GM12865 (cell line): ENCODE measurements at regions not wholly inside any gene's neighbourhood (a gene's known extent, or its start where the extent isn't known, plus 50 kb on each side); places are given as distances from the start of the nearest gene placed in this dataset.
A peak's percentile ranks its signal among the peaks of the same experiment; 100 is the strongest.
"Not testable (repeated sequence)": the region's sequence is repeated elsewhere in the genome, so short reads cannot be mapped to it uniquely, and the experiment has no call there.

Experiments
- DNase-seq: peaks from one replicate; pipeline ENCODE4 v3.0.0; 2010; ENCODE audit warnings: low read depth
- H3K4me3 ChIP-seq: 2 replicates; pipeline ENCODE4 v1.5.1; 2011; ENCODE audit warnings: mild to moderate bottlenecking, low read depth, low read length, control low read depth
- TF ChIP-seq, protein P1 (sequence below): IDR thresholded peaks from 2 replicates; pipeline ENCODE4 v1.5.1; 2011; ENCODE audit warnings: low read length, control low read depth, low read depth, inconsistent platforms; ENCODE audit not compliant: insufficient read depth; ENCODE audit errors: missing control alignments

DNA sequence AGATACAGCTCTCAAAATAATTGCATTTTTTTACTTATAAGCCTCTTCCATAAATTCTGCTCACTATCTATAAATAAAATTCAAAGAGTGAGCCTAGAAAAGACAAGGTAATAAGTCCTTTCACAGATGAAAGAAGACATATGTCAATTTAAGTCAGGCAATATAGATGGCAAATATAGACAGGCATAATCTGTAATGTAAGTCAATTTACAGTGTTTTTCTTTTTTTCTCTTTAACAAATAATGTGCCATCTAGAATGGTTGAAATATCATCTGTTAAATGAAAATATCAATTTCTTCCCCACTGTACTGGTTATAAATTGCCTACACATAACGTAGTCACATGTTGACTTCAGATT is 1409.2 kb upstream of the GOT2 start:
- DNase-seq = no peak
- H3K4me3 ChIP-seq = no peak overlapping the region
- TF ChIP-seq, protein P1, sequence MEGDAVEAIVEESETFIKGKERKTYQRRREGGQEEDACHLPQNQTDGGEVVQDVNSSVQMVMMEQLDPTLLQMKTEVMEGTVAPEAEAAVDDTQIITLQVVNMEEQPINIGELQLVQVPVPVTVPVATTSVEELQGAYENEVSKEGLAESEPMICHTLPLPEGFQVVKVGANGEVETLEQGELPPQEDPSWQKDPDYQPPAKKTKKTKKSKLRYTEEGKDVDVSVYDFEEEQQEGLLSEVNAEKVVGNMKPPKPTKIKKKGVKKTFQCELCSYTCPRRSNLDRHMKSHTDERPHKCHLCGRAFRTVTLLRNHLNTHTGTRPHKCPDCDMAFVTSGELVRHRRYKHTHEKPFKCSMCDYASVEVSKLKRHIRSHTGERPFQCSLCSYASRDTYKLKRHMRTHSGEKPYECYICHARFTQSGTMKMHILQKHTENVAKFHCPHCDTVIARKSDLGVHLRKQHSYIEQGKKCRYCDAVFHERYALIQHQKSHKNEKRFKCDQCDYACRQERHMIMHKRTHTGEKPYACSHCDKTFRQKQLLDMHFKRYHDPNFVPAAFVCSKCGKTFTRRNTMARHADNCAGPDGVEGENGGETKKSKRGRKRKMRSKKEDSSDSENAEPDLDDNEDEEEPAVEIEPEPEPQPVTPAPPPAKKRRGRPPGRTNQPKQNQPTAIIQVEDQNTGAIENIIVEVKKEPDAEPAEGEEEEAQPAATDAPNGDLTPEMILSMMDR = no peak

DNA sequence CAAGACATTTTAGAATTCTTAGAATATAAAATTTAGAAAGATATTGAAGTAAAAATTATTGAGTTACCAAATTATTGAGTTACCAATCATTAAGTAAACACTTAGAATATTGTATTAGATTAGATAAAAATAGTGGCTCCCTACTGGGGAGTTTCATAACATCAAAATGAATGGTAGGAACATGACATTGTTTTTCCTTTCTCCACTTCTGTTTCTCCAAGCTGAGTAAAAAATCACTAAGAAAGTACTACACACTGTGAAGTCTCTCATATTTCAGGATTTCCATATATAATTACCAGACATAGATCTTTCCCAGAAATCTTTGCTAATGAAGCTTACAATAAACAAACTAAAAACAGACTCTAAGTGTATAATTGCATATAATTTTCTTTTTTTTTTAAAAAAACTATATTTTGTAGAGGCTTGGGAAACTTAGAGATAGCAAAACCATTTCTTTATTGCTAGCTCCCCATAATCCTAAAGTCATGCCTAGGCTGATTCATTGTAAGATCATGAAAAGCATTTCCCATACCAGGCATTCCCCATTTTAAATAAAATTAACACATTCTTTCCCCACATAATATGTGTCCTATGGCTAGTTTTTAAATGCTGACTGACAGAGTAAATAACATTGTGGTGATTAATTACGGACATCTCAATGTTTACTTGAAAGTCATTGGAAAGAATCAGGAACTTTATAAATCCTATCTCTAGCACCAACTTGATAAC is 1408.7 kb upstream of the GOT2 start:
- H3K4me3 ChIP-seq = no peak overlapping the region
- TF ChIP-seq, protein P1 = no peak
- DNase-seq = no peak

DNA sequence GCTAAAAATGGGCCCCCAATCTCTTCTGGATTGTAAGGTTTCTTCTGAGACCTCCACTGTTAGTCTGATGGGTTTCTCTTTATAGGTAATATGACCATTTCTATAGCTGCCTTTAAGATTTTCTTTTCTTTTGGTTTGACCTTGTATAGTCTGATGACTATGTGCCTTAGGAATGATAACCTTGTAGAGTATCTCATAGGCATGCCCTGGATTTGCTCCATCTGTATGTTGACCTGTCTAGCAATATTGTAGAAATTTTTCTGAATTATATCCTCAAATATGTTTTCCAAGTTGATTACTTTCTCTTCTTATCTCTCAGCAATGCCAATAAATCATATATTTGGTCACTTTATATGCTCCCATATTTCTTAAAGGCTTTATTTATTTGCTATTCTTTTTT is 1403.8 kb upstream of the GOT2 start:
- TF ChIP-seq, protein P1 = no peak
- no peak for DNase-seq
- no peak overlapping the region for H3K4me3 ChIP-seq

DNA sequence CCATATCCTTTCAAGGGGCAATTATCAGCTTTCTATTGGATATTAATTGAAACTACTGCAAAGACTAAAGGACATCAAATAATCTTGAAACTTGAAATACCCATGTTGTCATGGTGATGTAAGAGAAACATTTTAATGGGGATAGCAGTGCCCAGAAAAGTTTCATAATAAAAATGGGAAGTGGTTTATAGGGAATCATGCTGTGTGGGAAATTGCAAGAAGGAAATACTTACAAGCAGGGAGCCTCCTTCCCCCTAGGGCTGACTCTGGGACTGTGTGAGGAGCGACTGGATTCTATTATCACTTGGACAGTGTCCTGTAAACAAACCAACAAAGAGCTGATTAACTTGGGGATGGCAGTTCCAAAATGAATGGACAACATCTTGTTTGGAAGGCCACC is 1393.1 kb upstream of the GOT2 start:
- no peak for DNase-seq
- TF ChIP-seq, protein P1 = no peak
- H3K4me3 ChIP-seq = no peak overlapping the region

DNA sequence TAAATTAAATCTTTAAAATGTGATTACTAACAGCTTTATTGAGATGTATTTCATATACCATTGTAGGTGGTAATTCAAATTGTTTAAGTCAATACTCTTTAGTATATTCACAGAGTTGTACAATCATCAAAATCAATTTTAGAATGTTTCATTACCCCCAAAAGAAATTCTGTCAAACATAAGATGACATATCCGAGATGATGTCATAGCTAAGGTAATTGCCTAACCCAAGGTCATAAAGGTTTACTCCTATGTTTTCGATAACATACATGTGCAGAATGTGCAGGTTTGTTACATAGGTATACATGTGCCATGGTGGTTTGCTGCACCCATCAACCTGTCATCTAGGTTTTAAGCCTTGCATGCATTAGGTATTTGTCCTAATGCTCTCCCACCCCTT is 1392.0 kb upstream of the GOT2 start:
- not testable (repeated sequence) for H3K4me3 ChIP-seq, DNase-seq

DNA sequence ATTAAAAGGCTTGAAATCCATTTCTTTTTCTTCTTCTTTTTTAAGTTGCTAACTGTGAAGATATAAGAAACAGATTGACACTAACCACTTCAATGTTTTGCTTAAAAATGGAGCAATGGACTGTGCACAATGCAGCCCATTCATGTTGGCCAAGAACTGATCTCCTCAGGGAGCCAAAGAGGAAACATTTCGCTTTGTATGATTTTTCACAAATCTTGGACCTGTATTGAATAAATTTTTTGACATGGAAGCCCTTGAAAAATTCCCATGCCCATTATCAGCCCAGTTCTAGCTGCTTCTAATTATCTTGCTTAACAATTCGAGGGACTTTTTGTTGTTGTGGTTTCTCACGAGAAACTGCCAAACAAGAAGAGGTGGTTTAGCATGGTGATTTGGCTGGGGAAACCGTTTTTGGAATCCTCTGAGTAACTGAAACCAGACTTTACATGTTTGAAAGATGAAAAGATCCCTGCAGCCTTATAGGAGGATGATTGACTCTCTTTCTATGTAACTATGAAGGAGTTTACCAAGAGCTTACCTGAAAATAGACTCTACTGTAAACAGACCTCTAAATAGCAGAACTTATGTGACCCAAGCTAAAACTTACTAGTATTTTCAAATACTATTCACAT is 1389.4 kb upstream of the GOT2 start:
- peak; percentile 1 for DNase-seq
- TF ChIP-seq, protein P1 = no peak
- no peak overlapping the region for H3K4me3 ChIP-seq

DNA sequence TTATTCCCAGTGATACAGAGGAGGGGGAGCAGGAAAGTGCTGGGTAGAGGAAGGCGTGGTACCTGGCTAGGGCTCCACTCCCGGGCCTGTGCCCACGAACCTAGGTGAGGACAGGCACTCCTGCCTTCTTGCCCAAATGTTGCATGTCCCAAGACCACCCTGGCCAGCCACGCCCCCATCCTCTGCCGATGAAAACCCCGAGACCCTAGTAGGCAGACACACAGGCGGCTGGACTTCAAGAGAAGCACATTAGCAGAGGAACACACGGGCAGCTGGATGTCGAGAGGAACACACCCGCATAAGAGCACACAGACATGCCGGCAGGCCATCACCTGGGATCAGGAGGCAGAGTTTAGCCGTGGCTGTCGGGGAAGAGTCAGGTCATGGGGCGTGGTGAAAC is 1386.5 kb upstream of the GOT2 start:
- no peak for DNase-seq
- no peak overlapping the region for H3K4me3 ChIP-seq
- TF ChIP-seq, protein P1 = no peak
